GM18499 (cell line): ENCODE measurements at regions not wholly inside any gene's neighbourhood (a gene's known extent, or its start where the extent isn't known, plus 50 kb on each side); places are given as distances from the start of the nearest gene placed in this dataset.

ENCODE experiments used
- ATAC-seq: cut with Tn5 transposase; IDR thresholded peaks from one replicate; pipeline ENCODE4 v1.9.1; 2021; ENCODE audit warnings: moderate number of reproducible peaks; ENCODE audit not compliant: insufficient read depth, unreplicated experiment

DNA sequence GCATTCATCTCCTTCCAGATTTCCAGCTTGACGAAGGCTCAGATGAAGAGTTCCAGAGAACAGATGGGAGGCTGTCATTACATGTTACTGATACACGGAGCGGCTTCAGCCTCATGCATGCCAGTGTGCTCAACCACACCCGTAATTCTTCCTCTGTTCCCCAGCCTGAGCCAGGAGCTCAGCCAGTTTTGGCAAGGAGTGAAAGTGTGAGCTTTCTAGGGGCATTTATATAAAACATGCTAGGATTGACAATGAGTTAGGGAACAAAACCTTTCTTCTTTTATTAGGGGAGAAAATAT, 290.4 kb upstream of the PLXNA2 start:
- ATAC-seq: no peak

DNA sequence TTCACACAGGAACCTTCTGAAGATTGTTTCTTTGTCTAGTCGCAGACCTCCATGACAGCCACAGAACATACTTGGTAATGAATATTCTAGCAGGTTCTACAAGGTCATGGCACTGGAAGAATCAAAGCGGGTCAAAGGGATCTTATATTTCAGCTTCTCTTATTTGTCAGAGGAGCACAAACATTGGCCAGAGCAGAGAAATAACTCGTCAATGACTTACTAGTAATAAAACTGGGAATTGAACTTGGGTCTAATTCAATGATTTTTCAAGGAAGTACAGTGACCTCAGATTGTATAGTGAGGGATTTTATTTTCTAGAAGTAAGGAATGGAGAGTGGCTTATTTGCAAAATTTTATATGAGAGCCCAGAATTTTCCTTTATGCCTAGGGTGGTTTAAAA, 290.8 kb upstream of the PLXNA2 start:
- ATAC-seq: no peak

DNA sequence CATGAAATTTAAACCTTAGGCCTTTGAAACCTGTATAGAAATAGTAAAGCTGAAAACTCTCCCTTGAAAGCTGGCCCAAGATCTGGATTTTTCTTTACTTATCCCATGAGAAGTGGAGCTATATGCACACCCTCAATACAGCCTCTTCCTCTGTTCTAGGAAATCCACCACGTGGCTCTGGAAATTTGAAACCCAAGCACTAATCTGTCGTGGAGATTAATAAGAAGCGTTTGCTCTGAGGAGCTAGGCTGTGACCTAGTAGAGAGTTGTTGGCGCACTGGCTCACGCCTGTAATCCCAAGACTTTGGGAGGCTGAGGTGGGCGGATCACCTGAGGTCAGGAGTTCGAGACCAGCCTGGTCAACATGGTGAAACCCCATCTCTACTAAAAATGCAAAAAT, 291.3 kb upstream of the PLXNA2 start:
- ATAC-seq: no peak

DNA sequence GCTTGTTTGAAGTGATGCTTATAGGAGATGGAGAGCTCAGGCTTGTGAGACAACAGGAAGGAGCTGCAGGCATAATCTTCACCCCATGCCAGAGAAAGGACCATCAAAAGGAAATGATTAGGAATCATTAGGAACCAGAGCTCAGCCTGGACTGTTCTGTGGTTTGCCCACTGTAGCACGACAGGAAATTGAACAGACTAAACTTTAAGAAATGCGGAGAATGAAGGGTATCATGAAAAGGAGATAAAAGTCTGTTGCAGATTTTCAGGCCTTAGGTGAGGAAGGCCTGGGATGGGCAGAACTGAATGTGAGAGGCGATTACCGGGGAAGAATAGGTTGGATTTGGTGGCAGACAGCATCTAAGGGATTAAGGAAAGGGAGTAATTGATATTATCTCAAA, 292.0 kb upstream of the PLXNA2 start:
- no peak for ATAC-seq

- ATAC-seq: no peak
These were observed 293.0 kb upstream of the PLXNA2 start for GRCh38 chr1:208537198-208537597.

- ATAC-seq: no peak
These were observed 293.9 kb upstream of the PLXNA2 start for GRCh38 chr1:208538078-208538477.

DNA sequence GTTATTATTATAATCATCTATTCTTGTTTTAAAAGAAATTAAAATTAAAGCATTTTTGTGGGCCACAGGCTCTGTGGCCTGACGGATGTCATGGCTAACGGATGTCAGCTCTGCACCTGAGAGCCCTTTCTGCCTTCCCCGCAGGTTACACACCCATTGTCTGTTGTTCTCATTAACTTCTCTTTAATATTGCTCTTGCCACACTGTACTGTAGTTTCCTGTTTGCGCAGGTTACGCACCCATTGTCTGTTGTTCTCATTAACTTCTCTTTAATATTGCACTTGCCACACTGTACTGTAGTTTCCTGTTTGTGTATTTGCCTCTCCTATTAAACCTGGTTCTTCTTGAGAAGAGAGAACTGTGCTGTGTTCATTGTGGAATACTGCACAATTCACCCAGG, 294.4 kb upstream of the PLXNA2 start:
- no peak for ATAC-seq

DNA sequence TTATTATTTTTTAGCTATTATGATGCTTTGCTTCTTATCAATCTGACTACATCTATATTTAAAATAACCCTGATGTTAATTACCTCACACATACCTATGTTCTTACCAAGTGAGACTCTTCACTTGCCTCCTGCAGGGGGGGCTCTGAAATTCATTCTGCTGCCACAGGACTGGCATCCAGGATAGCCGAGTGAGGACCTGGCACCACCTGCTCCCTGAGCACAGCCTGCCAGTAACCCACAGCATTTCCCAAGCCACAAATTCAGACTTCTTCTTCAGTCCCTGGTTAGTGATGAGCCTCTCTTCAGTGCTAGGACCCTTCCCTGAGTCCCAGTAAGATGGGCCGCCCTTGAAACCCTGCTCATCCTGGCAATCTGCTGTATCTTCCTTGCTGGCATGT, 296.5 kb upstream of the PLXNA2 start:
- no peak for ATAC-seq

- no peak for ATAC-seq
These were observed 297.2 kb upstream of the PLXNA2 start for GRCh38 chr1:208541225-208541855.

GRCh38 chr1:208542309-208542708, 298.1 kb upstream of the PLXNA2 start:
- ATAC-seq: no peak

- ATAC-seq: no peak
These were observed 299.9 kb upstream of the PLXNA2 start for GRCh38 chr1:208544053-208544452.

DNA sequence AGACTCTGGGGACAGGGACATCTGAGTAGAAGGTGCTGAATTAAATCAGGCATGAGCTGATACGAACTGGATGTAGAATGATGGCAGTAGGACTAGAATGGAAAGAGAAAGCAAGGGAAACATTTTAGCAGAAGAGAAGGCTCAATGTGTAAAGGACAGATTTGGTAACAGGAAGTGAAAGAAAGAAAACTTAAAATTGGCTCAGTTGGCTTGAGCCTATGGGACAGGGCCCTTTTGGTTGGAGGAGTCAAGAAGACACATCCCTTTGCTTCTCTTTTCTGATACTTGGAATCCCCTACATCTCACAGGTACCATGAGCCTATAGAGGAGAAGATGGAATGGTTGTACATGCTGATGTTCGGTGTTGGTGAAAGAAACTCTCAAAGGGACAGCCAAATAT, 300.6 kb upstream of the PLXNA2 start:
- no peak for ATAC-seq

DNA sequence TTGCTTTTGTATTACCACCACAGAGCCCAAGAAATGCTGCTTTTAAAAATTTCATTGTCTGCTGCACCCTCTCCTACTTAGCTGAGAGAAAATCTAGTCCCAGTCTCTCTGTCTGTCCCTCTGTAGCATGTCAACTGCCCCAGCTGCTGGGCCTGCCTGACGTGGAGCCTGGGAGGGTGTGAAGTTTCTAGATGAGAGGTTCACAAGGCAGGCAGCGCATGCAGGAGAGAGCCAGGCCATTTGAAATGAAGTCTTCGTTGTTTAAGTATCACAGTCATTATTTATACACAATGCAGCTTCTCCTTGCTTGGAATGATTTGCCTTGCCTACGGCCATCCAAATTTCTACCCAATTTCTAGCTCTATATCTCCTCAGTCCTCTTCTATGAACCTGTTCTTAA, 306.8 kb upstream of the PLXNA2 start:
- ATAC-seq: no peak

DNA sequence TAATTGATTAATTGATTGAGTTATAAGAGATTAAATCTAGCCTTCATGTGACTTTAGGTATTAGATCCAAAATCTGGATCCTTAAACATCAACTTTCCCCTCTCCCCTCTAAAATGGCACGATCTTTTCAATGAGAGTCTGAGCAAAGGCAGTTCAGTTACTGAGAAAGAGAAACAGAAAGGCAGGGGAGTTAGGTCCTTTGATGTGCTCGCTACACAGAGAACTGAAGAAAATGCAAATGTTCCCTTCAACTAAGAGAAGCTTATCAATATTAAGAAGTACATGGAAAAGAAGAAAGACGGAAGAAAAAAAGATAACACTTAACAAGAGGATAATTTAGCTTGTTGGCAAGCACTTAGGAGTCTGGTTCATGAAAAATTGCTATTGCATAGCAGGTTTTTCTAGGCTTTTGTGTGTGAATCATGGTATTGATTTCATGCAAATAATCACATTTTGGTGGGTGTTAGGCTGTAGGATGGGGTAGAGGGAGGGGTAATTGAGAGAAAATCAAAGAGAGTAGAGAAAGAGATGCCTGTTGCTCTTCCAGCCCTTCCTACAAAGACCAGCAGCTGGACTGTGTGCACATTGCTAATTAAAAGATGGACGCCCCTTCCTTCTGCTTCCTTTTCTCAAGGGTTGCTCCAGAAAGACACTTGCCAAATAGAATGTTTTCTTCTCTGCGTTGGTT, 307.6 kb upstream of the PLXNA2 start:
- ATAC-seq: no peak

GRCh38 chr1:208552928-208553327, 308.7 kb upstream of the PLXNA2 start:
- no peak for ATAC-seq

GRCh38 chr1:208556461-208556860, 312.3 kb upstream of the PLXNA2 start:
- ATAC-seq: no peak

DNA sequence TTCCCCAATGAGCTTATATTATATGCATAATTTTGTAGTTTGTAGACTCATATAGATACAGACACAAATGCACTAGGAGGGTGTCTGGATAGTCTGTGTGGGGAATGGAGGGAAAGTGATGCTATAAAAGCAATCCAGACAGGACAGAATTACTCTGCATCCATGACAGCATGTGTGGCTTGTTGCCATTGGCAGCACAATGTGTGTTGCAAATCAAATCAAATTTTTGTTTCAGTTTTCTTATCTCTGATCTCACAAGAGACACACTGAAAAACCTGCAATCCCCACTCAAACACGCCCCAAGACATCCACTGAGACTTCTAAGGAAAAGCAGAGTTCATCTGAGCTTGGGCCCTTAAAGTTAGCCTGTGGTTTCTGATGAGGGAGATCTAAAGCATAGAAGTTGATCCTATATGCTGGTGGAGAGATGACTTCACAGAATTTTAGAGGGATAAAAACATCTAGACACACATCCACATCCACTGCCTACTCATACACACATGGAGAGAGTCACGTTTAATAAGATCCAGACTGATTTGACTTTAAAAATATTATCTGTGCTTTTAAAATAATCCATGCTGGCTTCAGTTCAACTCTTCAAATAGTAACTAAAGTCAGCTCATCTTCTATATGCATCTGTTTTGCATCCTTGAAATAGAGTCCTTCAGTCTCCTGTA, 313.0 kb upstream of the PLXNA2 start:
- no peak for ATAC-seq

DNA sequence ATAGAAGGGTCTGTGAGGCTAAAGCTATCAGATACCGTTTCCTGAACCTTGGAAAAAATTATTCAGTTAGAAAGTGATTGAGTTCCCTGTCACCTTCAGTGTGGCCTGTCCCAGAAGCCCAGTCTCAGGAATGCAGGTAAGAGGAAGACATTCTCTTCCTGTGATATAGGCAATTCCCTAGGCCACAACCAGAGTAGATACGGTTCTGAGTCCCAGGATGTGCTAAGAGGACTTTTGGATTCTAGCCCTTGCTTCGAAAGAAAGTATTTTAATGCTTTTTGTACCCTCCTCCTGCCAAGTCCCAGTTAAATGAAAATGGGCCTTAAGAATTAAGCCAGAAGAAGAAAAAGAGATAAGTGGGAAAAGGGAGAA, 313.5 kb upstream of the PLXNA2 start:
- ATAC-seq: no peak

- no peak for ATAC-seq
These were observed 315.6 kb upstream of the PLXNA2 start for GRCh38 chr1:208559597-208560329.

DNA sequence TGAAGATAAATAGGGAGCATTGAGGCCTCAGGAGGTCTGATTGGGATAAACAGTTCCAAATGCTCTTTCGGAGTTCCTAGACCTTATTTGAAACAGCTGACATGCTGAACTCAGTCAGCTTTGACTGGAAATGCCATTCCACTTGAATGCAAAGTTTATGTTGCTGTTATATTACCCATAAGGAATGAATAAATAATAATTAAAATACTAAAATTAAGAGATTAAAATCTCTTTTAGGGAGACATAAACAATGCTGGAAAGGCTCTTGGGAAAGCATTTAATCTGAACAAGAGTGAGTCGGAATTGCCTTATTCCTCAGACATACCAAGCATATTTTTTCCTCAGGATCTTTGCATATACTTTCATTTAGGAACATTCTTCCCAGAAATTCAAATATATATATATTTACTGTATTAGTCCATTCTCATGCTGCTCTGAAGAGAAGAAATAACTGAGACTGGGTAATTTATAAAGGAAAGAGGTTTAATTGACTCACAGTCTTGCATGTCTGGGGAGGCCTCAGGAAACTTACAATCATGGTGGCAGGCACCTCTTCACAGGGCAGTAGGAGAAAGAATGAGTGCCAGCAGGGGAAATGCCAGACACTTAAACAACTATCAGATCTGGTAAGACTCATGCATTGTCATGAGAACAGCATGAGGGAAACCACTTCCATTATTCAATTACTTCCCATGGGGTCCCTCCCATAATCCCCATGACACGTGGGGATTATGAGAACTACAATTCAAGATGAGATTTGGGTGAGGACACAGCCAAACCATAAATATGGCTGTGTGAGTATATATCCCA, 318.2 kb upstream of the PLXNA2 start:
- no peak for ATAC-seq

GRCh38 chr1:208564466-208564865, 320.3 kb upstream of the PLXNA2 start:
- no peak for ATAC-seq
